ENCODE measurements at regions not wholly inside any gene's neighbourhood (a gene's known extent, or its start where the extent isn't known, plus 50 kb on each side); places are given as distances from the start of the nearest gene placed in this dataset.
"Not testable (repeated sequence)": the region's sequence is repeated elsewhere in the genome, so short reads cannot be mapped to it uniquely, and the experiment has no call there.

- Mint-ChIP-seq H3K4me3 (no peak overlapping the region), H3K27ac (no peak overlapping the region), H3K36me3 (ENCODE audit: low read depth) (no peaks in the 10 kb centered on the region), H3K4me1 (ENCODE audit: low read depth) (no peaks in the 10 kb centered on the region), H3K27me3 (ENCODE audit: low read depth) (no peaks in the 10 kb centered on the region), H3K9me3 (peaks cover 10% of the 10 kb centered on the region)
Observed at GRCh38 chr2:52429740-52430139, 1337.9 kb upstream of the CHAC2 start.

- H3K4me3 Mint-ChIP-seq: no peak overlapping the region
- peaks cover 10% of the 10 kb centered on the region for H3K9me3 Mint-ChIP-seq
- no peak overlapping the region for H3K27ac Mint-ChIP-seq
- H3K27me3 Mint-ChIP-seq (ENCODE audit: low read depth): no peaks in the 10 kb centered on the region
- no peaks in the 10 kb centered on the region for H3K4me1 Mint-ChIP-seq (ENCODE audit: low read depth)
- no peaks in the 10 kb centered on the region for H3K36me3 Mint-ChIP-seq (ENCODE audit: low read depth)
Observed at GRCh38 chr2:52429171-52429570, 1338.4 kb upstream of the CHAC2 start.

GRCh38 chr2:52428224-52428623 lies 1339.4 kb upstream of the CHAC2 start:
- H3K4me3 Mint-ChIP-seq: no peak overlapping the region
- no peaks in the 10 kb centered on the region for H3K4me1 Mint-ChIP-seq (ENCODE audit: low read depth)
- H3K36me3 Mint-ChIP-seq (ENCODE audit: low read depth): no peaks in the 10 kb centered on the region
- no peaks in the 10 kb centered on the region for H3K27me3 Mint-ChIP-seq (ENCODE audit: low read depth)
- H3K27ac Mint-ChIP-seq: no peak overlapping the region
- peaks cover 10% of the 10 kb centered on the region for H3K9me3 Mint-ChIP-seq

GRCh38 chr2:52423655-52424054 lies 1343.9 kb upstream of the CHAC2 start:
- Mint-ChIP-seq H3K4me1 (ENCODE audit: low read depth) (no peaks in the 10 kb centered on the region), H3K27me3 (ENCODE audit: low read depth) (no peaks in the 10 kb centered on the region), H3K9me3 (no peaks in the 10 kb centered on the region), H3K36me3 (ENCODE audit: low read depth) (no peaks in the 10 kb centered on the region), H3K27ac (no peak overlapping the region), H3K4me3 (no peak overlapping the region)

GRCh38 chr2:52423111-52423510 lies 1344.5 kb upstream of the CHAC2 start:
- Mint-ChIP-seq H3K36me3 (ENCODE audit: low read depth) (no peaks in the 10 kb centered on the region), H3K27me3 (ENCODE audit: low read depth) (no peaks in the 10 kb centered on the region), H3K4me3 (no peak overlapping the region), H3K9me3 (no peaks in the 10 kb centered on the region), H3K27ac (no peak overlapping the region), H3K4me1 (ENCODE audit: low read depth) (no peaks in the 10 kb centered on the region)

GRCh38 chr2:52416340-52416739 lies 1351.3 kb upstream of the CHAC2 start:
- no peak overlapping the region for H3K27ac Mint-ChIP-seq
- H3K9me3 Mint-ChIP-seq: no peaks in the 10 kb centered on the region
- no peak overlapping the region for H3K4me3 Mint-ChIP-seq
- no peaks in the 10 kb centered on the region for H3K4me1 Mint-ChIP-seq (ENCODE audit: low read depth)
- no peaks in the 10 kb centered on the region for H3K36me3 Mint-ChIP-seq (ENCODE audit: low read depth)
- no peaks in the 10 kb centered on the region for H3K27me3 Mint-ChIP-seq (ENCODE audit: low read depth)

- no peaks in the 10 kb centered on the region for H3K36me3 Mint-ChIP-seq (ENCODE audit: low read depth)
- H3K27ac Mint-ChIP-seq: no peak overlapping the region
- no peaks in the 10 kb centered on the region for H3K9me3 Mint-ChIP-seq
- no peak overlapping the region for H3K4me3 Mint-ChIP-seq
- H3K4me1 Mint-ChIP-seq (ENCODE audit: low read depth): no peaks in the 10 kb centered on the region
- H3K27me3 Mint-ChIP-seq (ENCODE audit: low read depth): no peaks in the 10 kb centered on the region
Observed at GRCh38 chr2:52414561-52415295, 1352.9 kb upstream of the CHAC2 start.

GRCh38 chr2:52409308-52410118 lies 1358.1 kb upstream of the CHAC2 start:
- H3K9me3 Mint-ChIP-seq, H3K4me3 Mint-ChIP-seq: not testable (repeated sequence)

GRCh38 chr2:52405980-52406379 lies 1361.6 kb upstream of the CHAC2 start:
- Mint-ChIP-seq H3K4me3 (no peak overlapping the region), H3K4me1 (ENCODE audit: low read depth) (no peaks in the 10 kb centered on the region), H3K36me3 (ENCODE audit: low read depth) (no peaks in the 10 kb centered on the region), H3K27me3 (ENCODE audit: low read depth) (no peaks in the 10 kb centered on the region), H3K9me3 (no peaks in the 10 kb centered on the region), H3K27ac (no peak overlapping the region)

More at GRCh38 chr2:52409308-52410118, 1358.1 kb upstream of the CHAC2 start:
- H3K27me3 Mint-ChIP-seq (ENCODE audit: low read depth); H3K27ac Mint-ChIP-seq; H3K4me1 Mint-ChIP-seq (ENCODE audit: low read depth); H3K36me3 Mint-ChIP-seq (ENCODE audit: low read depth): not testable (repeated sequence)

- H3K27ac Mint-ChIP-seq: no peak overlapping the region
- H3K36me3 Mint-ChIP-seq (ENCODE audit: low read depth): no peaks in the 10 kb centered on the region
- H3K4me1 Mint-ChIP-seq (ENCODE audit: low read depth): no peaks in the 10 kb centered on the region
- no peak overlapping the region for H3K4me3 Mint-ChIP-seq
- no peaks in the 10 kb centered on the region for H3K9me3 Mint-ChIP-seq
- H3K27me3 Mint-ChIP-seq (ENCODE audit: low read depth): no peaks in the 10 kb centered on the region
Observed at GRCh38 chr2:52404866-52405265, 1362.7 kb upstream of the CHAC2 start.

- no peaks in the 10 kb centered on the region for H3K9me3 Mint-ChIP-seq
- H3K4me3 Mint-ChIP-seq: no peak overlapping the region
- no peak overlapping the region for H3K27ac Mint-ChIP-seq
- H3K27me3 Mint-ChIP-seq (ENCODE audit: low read depth): no peaks in the 10 kb centered on the region
- H3K36me3 Mint-ChIP-seq (ENCODE audit: low read depth): no peaks in the 10 kb centered on the region
- H3K4me1 Mint-ChIP-seq (ENCODE audit: low read depth): no peaks in the 10 kb centered on the region
Observed at GRCh38 chr2:52404046-52404445, 1363.6 kb upstream of the CHAC2 start.

GRCh38 chr2:52402128-52402527 lies 1365.5 kb upstream of the CHAC2 start:
- Mint-ChIP-seq H3K27me3 (ENCODE audit: low read depth) (no peaks in the 10 kb centered on the region), H3K9me3 (no peaks in the 10 kb centered on the region), H3K4me1 (ENCODE audit: low read depth) (no peaks in the 10 kb centered on the region), H3K4me3 (no peak overlapping the region), H3K36me3 (ENCODE audit: low read depth) (no peaks in the 10 kb centered on the region), H3K27ac (no peak overlapping the region)

GRCh38 chr2:52396836-52397235 lies 1364.9 kb upstream of the NRXN1 start:
- Mint-ChIP-seq H3K27me3 (ENCODE audit: low read depth) (no peaks in the 10 kb centered on the region), H3K27ac (no peak overlapping the region), H3K4me3 (no peak overlapping the region), H3K4me1 (ENCODE audit: low read depth) (no peaks in the 10 kb centered on the region), H3K36me3 (ENCODE audit: low read depth) (no peaks in the 10 kb centered on the region), H3K9me3 (peaks cover 9% of the 10 kb centered on the region)

GRCh38 chr2:52395912-52396311 lies 1364.0 kb upstream of the NRXN1 start:
- Mint-ChIP-seq H3K9me3 (peaks cover 9% of the 10 kb centered on the region), H3K4me3 (no peak overlapping the region), H3K27ac (no peak overlapping the region)

GRCh38 chr2:52391621-52392020 lies 1359.7 kb upstream of the NRXN1 start:
- H3K9me3 Mint-ChIP-seq: peaks cover 17% of the 10 kb centered on the region

More at GRCh38 chr2:52395912-52396311, 1364.0 kb upstream of the NRXN1 start:
- Mint-ChIP-seq H3K27me3 (ENCODE audit: low read depth) (no peaks in the 10 kb centered on the region), H3K36me3 (ENCODE audit: low read depth) (no peaks in the 10 kb centered on the region), H3K4me1 (ENCODE audit: low read depth) (no peaks in the 10 kb centered on the region)

More at GRCh38 chr2:52391621-52392020, 1359.7 kb upstream of the NRXN1 start:
- Mint-ChIP-seq H3K27me3 (ENCODE audit: low read depth) (no peaks in the 10 kb centered on the region), H3K36me3 (ENCODE audit: low read depth) (no peaks in the 10 kb centered on the region), H3K4me1 (ENCODE audit: low read depth) (no peaks in the 10 kb centered on the region), H3K27ac (no peak overlapping the region), H3K4me3 (no peak overlapping the region)

Measured in T-helper 1 cell treated with Interleukin-12 subunit alpha and Interleukin-12 subunit beta and Interleukin-4 antibody, amounts not matched to agents 30 μg/mL and 1 μg/mL, for 36 hours (primary cell).